Putamen (tissue), 1 donor: ENCODE measurements at regions not wholly inside any gene's neighbourhood (a gene's known extent, or its start where the extent isn't known, plus 50 kb on each side); places are given as distances from the start of the nearest gene placed in this dataset.

Experiments used
- DNase-seq: peaks from one replicate; pipeline ENCODE4 v3.0.0-alpha.2; 2016; ENCODE audit warnings: low spot score

DNA sequence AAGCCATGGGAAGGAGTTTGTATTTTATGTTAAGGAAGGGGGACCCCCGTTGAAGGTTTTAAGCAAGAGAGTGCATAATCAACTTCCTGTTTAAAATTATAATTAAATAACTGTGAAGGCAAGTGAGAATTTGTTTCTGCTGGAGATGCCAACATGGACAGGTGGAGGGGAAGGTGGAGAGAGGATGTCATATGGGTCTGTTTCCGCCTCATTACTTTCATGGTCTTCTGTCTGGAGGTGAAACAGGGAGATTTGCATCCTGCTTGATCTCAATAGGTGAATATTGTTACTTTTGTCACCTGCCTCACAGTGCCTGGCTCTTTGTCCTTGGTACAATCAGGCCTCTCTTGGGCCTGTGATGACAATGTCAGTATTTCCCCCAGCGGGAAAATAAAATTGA, 300.6 kb upstream of the LMCD1 start:
- no peak for DNase-seq

DNA sequence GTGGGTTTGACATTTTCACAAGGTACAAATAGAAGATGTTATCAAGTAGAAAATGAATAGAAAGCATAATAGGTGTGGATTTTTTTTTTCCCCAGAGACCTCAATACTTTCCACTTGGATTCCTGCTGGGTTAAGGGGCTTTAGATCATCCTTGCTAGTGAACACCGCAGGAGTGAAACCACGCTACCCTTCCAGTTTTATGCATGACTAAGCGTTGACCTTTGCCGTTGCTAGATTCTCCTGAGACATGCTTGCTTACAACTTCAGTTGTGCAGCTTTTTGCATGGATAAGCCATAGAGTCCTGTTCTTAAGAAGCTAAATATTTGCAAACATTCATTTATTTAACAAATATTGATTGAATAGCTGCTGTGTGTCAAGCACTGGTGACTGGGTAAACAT, 299.7 kb upstream of the LMCD1 start:
- no peak for DNase-seq

- no peak for DNase-seq
Measured at GRCh38 chr3:8204331-8204730, 297.3 kb upstream of the LMCD1 start.

GRCh38 chr3:8204853-8205650, 296.6 kb upstream of the LMCD1 start:
- DNase-seq = no peak

- no peak for DNase-seq
Measured at GRCh38 chr3:8205881-8206280, 295.7 kb upstream of the LMCD1 start.

DNA sequence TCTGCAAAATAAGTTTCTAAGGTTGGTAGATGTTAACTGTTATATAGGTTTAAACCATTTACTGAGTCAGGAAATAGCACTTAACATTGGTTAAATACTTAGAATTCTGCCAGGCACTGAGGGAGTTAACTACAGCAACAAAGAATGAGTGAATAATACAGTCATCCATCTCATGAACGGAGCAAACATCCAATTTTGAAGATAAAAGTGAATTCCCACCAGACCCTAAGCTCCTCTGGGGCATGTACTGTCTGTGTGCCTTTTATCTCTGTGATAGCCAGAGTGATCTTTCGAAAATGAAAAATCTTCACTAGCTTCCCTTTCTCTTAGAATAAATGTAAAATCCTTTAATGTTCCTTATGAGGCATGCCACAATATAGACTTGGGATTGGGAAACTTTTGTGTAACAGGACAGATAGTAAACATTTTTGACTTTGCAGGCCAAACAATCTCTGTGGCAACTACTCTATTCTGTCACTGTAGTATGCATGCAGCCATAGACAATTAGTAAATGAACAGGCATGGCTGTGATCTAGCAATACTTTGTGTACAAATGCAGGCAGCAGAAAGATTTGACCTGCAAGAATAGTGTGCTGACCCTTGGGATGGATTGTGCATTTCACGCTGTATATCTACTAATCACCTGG, 294.5 kb upstream of the LMCD1 start:
- DNase-seq = no peak

GRCh38 chr3:8210882-8211341, 290.7 kb upstream of the LMCD1 start:
- no peak for DNase-seq

DNA sequence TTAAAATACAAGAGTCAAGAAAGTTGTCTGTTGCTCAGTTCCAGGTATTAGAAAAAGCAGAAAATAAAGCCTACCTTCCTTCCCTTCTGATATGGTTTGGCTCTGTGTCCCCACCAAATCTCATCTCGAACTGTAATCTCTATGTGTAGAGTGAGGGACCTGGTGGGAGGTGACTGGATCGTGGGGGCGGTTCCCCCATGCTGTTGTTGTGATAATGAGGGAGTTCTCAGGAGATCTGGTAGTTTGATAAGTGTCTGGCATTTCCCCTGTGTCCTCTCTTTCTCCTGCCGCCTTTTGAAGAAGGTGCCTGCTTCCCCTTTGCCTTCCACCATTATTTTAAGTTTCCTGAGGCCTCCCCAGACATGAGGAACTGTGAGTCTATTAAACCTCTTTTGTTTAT, 288.8 kb upstream of the LMCD1 start:
- no peak for DNase-seq

GRCh38 chr3:8213286-8213685, 288.3 kb upstream of the LMCD1 start:
- no peak for DNase-seq

GRCh38 chr3:8215821-8216220, 285.8 kb upstream of the LMCD1 start:
- DNase-seq = no peak

DNA sequence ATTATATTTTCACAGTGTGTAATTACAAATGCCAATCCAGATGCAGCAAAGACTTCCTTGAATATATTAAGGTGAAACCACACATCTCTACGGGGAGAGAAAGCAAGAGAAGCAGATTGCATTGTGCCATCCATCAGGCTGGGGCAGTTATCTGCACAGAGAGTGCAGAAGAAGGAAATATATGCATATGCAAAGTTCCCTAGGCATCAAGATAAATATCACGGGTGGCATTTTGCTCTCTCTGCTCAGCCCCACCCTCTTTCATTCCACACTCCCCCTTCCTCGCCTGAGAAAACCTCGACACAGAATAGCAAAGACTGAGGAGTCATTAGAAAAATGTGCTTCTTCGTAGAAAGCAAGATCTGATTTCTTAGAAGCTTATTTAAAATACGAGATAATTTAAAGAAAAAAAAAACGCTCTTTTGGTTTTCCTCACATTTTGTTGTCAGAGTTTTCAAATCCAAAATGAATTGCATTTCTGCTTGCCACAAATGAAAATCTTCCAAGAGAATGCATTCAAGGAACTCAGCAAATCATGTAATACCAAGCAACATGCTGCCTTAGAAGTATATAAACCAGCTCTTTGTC, 283.2 kb upstream of the LMCD1 start:
- no peak for DNase-seq

DNA sequence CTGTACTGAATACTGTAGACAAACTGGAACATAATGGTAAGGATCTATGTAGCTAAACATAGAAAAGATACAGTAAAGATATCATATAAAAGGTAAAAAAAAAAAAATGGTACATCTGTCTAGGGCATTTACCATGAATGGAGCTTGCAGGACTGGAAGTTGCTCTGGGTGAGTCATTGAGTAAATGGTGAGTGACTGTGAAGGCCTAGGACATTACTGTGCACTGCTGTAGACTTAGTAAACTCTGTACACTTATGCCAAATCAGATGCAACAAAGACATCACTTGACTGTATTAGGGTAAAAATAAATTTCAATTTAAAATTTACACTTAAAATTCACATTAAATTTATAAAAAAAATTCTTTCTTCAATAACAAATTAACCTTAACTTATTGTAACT, 281.3 kb upstream of the LMCD1 start:
- DNase-seq = no peak

DNA sequence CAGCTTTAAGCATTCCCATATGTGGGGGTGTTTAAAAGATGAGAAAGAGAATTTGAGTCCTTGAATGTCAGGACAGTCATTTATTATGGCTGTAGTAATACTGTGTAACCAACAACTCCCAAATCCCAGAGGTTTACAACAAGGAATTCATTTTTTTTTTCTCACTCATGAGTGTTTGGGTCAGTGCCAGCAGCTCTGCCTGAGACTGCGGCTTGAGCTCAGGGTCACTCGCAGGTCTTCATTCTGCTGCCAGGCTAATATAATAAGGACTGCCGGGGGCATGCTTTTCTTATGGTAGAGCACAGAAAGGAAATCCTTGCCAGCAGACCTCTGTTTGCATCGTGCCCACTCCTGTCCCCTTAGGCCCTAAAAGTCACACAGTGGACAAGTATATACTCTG, 277.9 kb upstream of the LMCD1 start:
- no peak for DNase-seq

DNA sequence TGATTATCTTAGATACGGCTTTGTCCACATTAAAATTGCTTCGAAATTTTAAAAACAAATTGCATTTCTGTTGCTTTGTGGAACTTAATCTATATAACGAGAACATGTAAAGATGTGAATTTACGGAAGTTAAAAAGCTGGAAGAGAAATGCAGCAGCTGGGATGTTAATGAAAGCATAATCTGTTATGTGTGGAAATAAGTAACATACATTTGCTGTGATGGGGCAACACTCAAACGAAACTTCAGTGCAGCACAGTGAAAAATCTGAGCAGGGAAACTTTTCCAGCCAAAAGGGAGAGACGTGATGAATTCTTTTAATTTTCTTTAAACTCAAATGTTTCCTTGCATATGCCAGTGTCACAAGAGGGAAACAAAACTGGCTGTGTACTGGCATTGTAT, 276.7 kb upstream of the LMCD1 start:
- DNase-seq = no peak

GRCh38 chr3:8233938-8234337, 267.7 kb upstream of the LMCD1 start:
- DNase-seq = no peak

DNA sequence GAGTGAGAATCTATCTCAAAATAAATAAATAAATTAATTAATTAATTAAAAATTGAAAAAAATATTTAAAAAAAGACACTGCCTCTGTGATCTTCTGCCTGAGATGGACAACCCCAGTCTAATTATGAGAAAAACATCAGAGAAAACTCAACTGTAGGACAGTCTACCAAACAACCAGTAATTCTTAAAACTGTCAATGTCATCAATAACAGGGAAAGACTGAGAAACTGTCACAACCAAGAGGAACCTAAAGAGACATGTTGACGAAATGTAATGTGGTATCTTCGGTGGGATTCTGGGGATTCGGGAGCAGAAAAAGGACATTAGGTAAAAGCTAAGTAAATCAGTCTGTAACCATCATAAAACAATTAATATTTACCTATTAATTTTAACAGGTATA, 265.4 kb upstream of the LMCD1 start:
- DNase-seq = no peak

GRCh38 chr3:8237893-8238292, 263.7 kb upstream of the LMCD1 start:
- DNase-seq = no peak

- no peak for DNase-seq
Measured at GRCh38 chr3:8238432-8238831, 263.2 kb upstream of the LMCD1 start.

- no peak for DNase-seq
Measured at GRCh38 chr3:8239095-8239494, 262.5 kb upstream of the LMCD1 start.

DNA sequence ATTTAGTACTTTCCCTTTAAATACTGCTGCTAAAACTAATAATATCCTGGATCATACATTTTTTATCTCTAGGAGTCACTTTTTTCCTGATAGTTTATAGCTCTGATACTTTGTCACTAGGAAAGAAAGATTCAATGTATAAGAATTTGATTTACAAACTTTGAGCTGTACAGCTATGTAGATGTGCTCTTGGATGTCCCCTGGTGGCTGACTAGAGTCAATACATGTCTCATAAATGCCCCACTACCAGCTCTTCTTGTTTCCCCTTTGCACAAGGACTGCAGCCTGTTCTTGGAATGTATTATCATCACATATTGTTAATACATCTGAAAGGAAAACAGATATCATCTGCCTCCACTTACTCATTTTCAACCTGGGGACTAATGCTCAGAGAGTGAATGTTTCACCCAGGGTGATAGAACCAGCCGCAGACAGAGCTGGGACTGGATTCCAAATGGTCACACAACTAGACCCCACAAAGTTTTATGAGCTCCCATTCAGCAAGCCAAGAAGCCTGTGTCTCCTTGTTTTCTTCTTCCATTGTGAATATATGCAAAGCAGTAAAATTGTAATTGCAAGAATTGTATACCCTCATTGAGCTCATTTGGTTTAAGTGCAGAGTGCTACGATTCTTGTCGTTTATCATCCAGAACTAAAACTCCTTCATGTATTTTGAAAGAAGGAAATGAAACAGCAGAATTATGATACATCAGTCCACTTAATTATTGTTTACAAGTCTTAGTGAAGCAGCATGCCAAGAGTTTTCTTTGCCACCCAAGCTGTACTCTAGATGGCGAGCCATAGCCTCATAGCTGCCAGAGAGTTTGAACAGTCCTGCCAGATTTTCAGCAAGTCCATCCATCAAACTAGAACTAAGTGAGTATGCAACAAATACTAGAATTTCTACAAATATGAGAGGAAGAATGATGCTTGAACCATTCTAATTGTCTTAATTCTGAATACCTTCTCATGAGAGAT, 261.6 kb upstream of the LMCD1 start:
- peak; percentile 7 for DNase-seq

DNA sequence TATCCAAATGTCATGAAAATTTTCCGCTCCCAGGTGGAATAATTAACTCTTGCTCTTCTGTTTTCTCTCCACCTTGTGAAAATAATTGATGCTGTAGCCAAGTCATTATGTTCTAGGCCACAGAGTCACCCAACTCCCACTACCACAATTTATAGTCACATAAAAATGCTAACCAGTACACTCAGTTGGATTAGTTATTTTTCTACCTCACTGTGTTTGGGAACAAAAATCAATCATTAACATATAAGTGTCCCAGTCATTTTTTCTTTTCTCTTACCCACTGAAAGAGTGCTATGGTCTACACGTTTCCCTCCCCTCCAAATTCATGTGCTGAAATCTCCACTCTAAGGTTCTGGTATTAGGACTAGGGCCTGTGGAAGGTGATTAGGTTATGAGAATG, 255.6 kb upstream of the LMCD1 start:
- DNase-seq = no peak

GRCh38 chr3:8253201-8253600, 248.4 kb upstream of the LMCD1 start:
- no peak for DNase-seq
